ENCODE measurements at regions not wholly inside any gene's neighbourhood (a gene's known extent, or its start where the extent isn't known, plus 50 kb on each side); places are given as distances from the start of the nearest gene placed in this dataset.

DNA sequence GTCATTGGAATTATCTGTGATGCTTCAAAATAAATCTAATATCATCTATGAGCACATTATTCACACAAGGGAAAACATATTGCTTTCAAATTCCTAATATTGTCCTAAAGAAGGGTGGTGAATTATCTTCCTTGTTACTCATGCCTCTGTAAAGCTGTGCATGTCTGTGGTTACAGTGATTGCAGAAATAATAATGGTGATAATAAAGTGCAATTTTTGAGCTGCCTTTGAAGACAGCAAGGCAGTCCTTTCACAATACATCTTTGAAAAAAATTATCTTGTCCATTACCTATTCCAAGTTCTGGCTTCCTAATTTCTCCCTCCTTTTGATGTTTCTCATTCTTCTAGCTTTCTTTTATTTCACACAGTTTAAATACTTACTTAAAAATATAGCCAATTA, 442.1 kb upstream of the EYS start:
- no peaks in the 10 kb centered on the region for H3K4me1 ChIP-seq (ENCODE audit: low read length)
- no peaks in the 10 kb centered on the region for H3F3A ChIP-seq (ENCODE audit: insufficient read depth, low read length)
- H3K9me2 ChIP-seq (replicated peaks; ENCODE audit: insufficient read depth, low read length) = no peaks in the 10 kb centered on the region
- H3K79me2 ChIP-seq (ENCODE audit: low read length) = no peaks in the 10 kb centered on the region
- no peak for TF ChIP-seq EZH2 (optimal IDR thresholded peaks at IDR 0.05; ENCODE audit: low read depth, low read length)
- TF ChIP-seq, protein P1, sequence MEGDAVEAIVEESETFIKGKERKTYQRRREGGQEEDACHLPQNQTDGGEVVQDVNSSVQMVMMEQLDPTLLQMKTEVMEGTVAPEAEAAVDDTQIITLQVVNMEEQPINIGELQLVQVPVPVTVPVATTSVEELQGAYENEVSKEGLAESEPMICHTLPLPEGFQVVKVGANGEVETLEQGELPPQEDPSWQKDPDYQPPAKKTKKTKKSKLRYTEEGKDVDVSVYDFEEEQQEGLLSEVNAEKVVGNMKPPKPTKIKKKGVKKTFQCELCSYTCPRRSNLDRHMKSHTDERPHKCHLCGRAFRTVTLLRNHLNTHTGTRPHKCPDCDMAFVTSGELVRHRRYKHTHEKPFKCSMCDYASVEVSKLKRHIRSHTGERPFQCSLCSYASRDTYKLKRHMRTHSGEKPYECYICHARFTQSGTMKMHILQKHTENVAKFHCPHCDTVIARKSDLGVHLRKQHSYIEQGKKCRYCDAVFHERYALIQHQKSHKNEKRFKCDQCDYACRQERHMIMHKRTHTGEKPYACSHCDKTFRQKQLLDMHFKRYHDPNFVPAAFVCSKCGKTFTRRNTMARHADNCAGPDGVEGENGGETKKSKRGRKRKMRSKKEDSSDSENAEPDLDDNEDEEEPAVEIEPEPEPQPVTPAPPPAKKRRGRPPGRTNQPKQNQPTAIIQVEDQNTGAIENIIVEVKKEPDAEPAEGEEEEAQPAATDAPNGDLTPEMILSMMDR (IDR thresholded peaks at IDR 0.05; ENCODE audit: low read length) = no peak
- no peak for TF ChIP-seq EZH2phosphoT487 (IDR thresholded peaks at IDR 0.05; ENCODE audit: low read length)
- no peak overlapping the region for H3K4me2 ChIP-seq (ENCODE audit: low read depth, low read length)
- H4K20me1 ChIP-seq (ENCODE audit: insufficient read depth, low read length) = no peaks in the 10 kb centered on the region
- no peak for DNase-seq
- no peak overlapping the region for H3K9ac ChIP-seq (ENCODE audit: low read length)
- H2AFZ ChIP-seq (ENCODE audit: low read length) = no peak overlapping the region
- H3K27ac ChIP-seq (ENCODE audit: low read length) = no peak overlapping the region
- H3K9me3 ChIP-seq (replicated peaks; ENCODE audit: insufficient read depth, low read length) = no peaks in the 10 kb centered on the region
- H3K27me3 ChIP-seq (replicated peaks; ENCODE audit: insufficient read depth, low read length) = no peaks in the 10 kb centered on the region
- no peaks in the 10 kb centered on the region for H3K36me3 ChIP-seq (replicated peaks; ENCODE audit: insufficient read depth, low read length)
- no peak overlapping the region for H3K4me3 ChIP-seq (ENCODE audit: low read length)

DNA sequence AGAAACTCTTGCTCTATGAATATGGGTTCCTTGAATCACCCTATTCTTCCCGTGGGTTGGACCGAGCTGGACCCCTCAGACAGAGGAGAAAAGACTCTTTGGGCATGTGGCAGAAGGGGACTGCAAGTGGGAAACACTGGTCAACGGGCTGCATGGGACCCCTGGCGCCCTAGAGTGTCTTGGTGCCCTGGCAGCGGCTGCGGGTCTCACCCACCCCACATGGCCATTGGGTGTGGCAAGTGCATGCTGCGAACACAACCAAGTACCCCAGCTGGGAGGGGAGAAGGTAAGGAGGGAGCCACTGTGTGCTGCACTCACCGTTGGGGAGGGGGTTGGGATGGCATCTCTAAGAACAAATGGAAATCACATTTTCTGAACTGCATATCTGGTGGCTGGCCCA, 438.8 kb upstream of the EYS start:
- TF ChIP-seq EZH2phosphoT487 (IDR thresholded peaks at IDR 0.05; ENCODE audit: low read length) = no peak
- TF ChIP-seq EZH2 (optimal IDR thresholded peaks at IDR 0.05; ENCODE audit: low read depth, low read length) = no peak
- TF ChIP-seq, protein P1 (IDR thresholded peaks at IDR 0.05; ENCODE audit: low read length) = no peak
- H3K4me3 ChIP-seq (ENCODE audit: low read length) = no peak overlapping the region
- no peaks in the 10 kb centered on the region for H3K79me2 ChIP-seq (ENCODE audit: low read length)

DNA sequence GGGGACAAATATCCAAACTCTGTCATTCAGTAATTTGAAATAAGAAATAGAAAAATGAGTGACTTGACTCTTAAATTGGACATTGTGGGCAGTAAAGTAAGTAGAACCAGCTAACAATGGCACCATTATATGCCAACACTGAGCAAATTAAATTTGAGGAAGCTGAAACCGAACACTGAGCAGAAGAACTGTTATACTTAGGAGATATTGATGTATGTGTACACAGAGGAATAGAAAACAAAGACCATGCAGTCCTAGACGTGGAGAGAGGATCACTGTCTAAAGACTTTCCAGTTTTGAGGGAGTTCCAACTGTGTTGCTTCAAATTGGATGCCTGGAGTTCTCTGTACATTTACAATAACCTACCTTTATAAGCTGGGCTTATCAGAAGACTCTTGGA, 427.0 kb upstream of the EYS start:
- no peak for TF ChIP-seq EZH2 (optimal IDR thresholded peaks at IDR 0.05; ENCODE audit: low read depth, low read length)
- TF ChIP-seq EZH2phosphoT487 (IDR thresholded peaks at IDR 0.05; ENCODE audit: low read length) = no peak
- TF ChIP-seq, protein P1 (IDR thresholded peaks at IDR 0.05; ENCODE audit: low read length) = no peak
- Histone ChIP-seq H3K9me3 (replicated peaks; ENCODE audit: insufficient read depth, low read length) (no peaks in the 10 kb centered on the region), H3K9me2 (replicated peaks; ENCODE audit: insufficient read depth, low read length) (no peaks in the 10 kb centered on the region), H3K27ac (ENCODE audit: low read length) (no peak overlapping the region), H3K9ac (ENCODE audit: low read length) (no peak overlapping the region), H3K4me2 (ENCODE audit: low read depth, low read length) (no peak overlapping the region), H3K79me2 (ENCODE audit: low read length) (no peaks in the 10 kb centered on the region), H3K27me3 (replicated peaks; ENCODE audit: insufficient read depth, low read length) (no peaks in the 10 kb centered on the region), H3K4me3 (ENCODE audit: low read length) (no peak overlapping the region), H3F3A (ENCODE audit: insufficient read depth, low read length) (no peaks in the 10 kb centered on the region), H2AFZ (ENCODE audit: low read length) (no peak overlapping the region), H3K4me1 (ENCODE audit: low read length) (no peaks in the 10 kb centered on the region), H3K36me3 (replicated peaks; ENCODE audit: insufficient read depth, low read length) (no peaks in the 10 kb centered on the region), H4K20me1 (ENCODE audit: insufficient read depth, low read length) (no peaks in the 10 kb centered on the region)
- no peak for DNase-seq

More for the DNA sequence above, 438.8 kb upstream of the EYS start:
- Histone ChIP-seq H3K27me3 (replicated peaks; ENCODE audit: insufficient read depth, low read length) (no peaks in the 10 kb centered on the region), H3F3A (ENCODE audit: insufficient read depth, low read length) (no peaks in the 10 kb centered on the region), H3K36me3 (replicated peaks; ENCODE audit: insufficient read depth, low read length) (no peaks in the 10 kb centered on the region), H3K4me2 (ENCODE audit: low read depth, low read length) (no peak overlapping the region), H3K9ac (ENCODE audit: low read length) (no peak overlapping the region), H3K9me2 (replicated peaks; ENCODE audit: insufficient read depth, low read length) (no peaks in the 10 kb centered on the region), H4K20me1 (ENCODE audit: insufficient read depth, low read length) (no peaks in the 10 kb centered on the region), H3K4me1 (ENCODE audit: low read length) (no peaks in the 10 kb centered on the region), H3K9me3 (replicated peaks; ENCODE audit: insufficient read depth, low read length) (no peaks in the 10 kb centered on the region), H3K27ac (ENCODE audit: low read length) (no peak overlapping the region), H2AFZ (ENCODE audit: low read length) (no peak overlapping the region)
- no peak for DNase-seq
